H1 (cell line): ENCODE measurements at regions not wholly inside any gene's neighbourhood (a gene's known extent, or its start where the extent isn't known, plus 50 kb on each side); places are given as distances from the start of the nearest gene placed in this dataset.

ENCODE experiments used
- CBX8 ChIP-seq: fragments of 300-800, 300-1000 bp; sonication (generic); IDR thresholded peaks from 2 replicates; pipeline ENCODE4 v1.7.1; 2016; ENCODE audit warnings: low read depth, low read length, borderline replicate concordance
- EGR1 ChIP-seq: IDR thresholded peaks from 2 replicates; pipeline ENCODE4 v1.6.1; 2011; ENCODE audit warnings: low read depth, low read length, borderline replicate concordance
- JUN ChIP-seq: IDR thresholded peaks from 2 replicates; pipeline ENCODE4 v1.6.1; 2011; ENCODE audit warnings: low read depth, mild to moderate bottlenecking, improper control_type of control experiment, low read length
- NANOG ChIP-seq: IDR thresholded peaks from 2 replicates; pipeline ENCODE4 v1.6.1; 2011; ENCODE audit warnings: low read length, low read depth, mild to moderate bottlenecking, inconsistent platforms; ENCODE audit not compliant: insufficient read depth, poor library complexity, severe bottlenecking
- RXRA ChIP-seq: IDR thresholded peaks from 2 replicates; pipeline ENCODE4 v1.6.1; 2011; ENCODE audit warnings: low read depth, mild to moderate bottlenecking, low read length, moderate library complexity; ENCODE audit not compliant: insufficient read depth
- TBP ChIP-seq: IDR thresholded peaks from 2 replicates; pipeline ENCODE4 v1.6.1; 2011; ENCODE audit warnings: low read depth, low read length, improper control_type of control experiment

- TF ChIP-seq RXRA: no peak
- TF ChIP-seq TBP: no peak
- TF ChIP-seq JUN: no peak
- no peak for TF ChIP-seq NANOG
- TF ChIP-seq CBX8: no peak
- no peak for TF ChIP-seq EGR1
Measured at GRCh38 chr6:6931071-6932025, 176.4 kb upstream of the RREB1 start (continued).
